HG02885 (cell line): ENCODE measurements at regions not wholly inside any gene's neighbourhood (a gene's known extent, or its start where the extent isn't known, plus 50 kb on each side); places are given as distances from the start of the nearest gene placed in this dataset.

Experiments
- ATAC-seq: cut with Tn5 transposase; IDR thresholded peaks from one replicate; pipeline ENCODE4 v1.9.1; 2021; ENCODE audit warnings: mild to moderate bottlenecking; ENCODE audit not compliant: unreplicated experiment, poor library complexity

DNA sequence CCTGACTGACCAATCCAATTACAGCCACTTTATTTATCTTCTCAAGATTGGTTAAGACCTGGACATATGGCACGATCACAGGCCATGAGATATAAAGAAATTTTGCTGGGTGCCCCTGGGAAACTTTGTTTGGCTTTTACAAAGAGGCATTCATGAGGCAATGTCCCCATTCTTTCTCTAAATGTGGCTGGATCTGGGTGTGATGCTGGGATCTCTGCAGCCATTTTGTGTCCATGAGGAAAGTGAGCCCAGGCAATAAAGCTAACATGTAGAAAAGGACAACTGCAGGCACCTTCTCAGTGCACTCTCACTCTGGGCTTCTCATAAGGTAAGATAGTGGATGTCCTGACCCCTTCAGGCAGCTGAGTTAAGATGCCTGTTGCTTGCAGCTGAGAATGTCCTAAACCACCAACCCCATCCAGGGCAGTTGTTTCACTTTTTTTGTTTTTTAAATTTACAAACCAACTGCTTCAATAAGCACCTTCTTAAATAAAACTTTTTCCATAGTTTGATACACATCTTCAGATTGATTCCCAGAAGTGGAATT is 372.3 kb downstream of the MIAT start:
- ATAC-seq, result no peak

DNA sequence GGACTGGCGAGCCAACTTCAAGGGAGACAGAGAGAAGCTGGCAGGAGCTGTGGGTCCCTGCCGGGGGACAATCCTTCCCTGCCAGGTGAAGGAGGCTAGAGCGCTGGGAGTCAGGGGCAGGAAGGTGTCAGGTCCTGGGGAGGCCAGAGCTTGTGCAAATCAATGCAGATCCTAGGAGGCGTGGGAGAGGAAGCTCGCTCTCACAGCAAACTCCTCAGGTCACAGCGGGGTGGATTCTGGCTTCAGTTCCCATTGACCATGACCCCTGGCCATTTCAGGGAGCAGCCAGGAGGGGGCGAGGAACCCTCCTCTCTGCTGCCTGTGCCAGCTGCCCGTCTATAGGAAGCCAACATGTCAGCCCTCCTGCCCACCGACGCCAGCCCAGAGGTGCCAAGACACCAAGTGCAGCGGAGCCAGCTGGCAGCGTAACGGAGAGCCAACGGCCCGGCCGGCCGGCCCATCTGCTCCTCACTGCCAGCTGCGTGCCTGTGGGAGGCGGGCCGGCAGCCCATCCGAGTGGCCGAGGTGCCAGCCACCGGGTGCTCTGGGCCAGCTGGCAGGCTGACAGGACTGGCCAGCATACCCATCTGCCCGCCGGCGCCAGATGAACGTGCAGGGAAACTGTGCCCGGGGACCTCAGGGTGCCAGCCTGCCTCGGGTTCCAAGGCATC is 374.8 kb downstream of the MIAT start:
- ATAC-seq, result no peak

DNA sequence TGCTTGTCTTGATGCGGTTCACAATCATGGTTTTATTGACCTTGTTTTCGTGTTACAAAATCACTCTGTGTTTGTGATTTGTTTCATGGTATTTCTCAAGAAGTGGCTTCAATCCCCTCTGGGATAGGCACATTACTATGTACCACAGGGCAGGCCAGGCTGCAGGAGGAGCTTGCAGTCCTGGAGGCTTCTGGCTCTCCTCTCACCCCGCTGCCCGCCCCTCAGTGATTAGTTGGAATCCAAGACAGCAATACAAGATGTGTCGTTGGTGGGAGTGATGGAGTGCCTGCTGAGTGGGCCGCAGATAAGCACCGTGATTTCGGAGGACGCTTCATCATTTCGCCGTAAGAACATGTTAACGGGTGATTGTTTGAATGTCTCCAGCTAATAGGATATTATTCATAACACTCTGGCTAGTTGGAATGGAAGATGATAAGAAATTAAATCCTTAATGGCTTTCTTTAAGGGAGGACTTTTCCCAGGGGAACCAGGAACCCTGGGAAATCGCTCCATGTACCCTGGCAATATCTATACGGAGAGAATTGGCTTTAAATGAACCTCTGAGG is 384.4 kb downstream of the MIAT start:
- ATAC-seq, result no peak

DNA sequence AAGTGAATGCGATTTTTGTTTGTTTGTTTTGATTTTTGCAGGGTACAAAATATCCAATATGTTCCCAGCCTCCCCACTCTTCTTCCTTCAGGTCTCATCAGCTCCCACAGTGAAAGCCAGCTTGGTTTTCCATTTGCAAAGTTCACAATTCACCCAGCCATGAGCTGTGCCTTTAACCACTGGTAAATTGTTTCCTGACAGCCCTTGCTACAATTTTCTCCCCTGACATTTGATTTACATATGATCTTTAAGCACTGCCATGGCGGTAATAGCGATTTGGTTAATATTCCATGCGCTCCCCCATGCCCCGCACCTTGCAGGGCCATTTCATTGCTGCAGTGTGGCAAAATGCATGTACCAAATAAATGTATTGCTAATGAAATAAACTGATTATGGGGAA is 385.9 kb downstream of the MIAT start:
- ATAC-seq, result no peak

DNA sequence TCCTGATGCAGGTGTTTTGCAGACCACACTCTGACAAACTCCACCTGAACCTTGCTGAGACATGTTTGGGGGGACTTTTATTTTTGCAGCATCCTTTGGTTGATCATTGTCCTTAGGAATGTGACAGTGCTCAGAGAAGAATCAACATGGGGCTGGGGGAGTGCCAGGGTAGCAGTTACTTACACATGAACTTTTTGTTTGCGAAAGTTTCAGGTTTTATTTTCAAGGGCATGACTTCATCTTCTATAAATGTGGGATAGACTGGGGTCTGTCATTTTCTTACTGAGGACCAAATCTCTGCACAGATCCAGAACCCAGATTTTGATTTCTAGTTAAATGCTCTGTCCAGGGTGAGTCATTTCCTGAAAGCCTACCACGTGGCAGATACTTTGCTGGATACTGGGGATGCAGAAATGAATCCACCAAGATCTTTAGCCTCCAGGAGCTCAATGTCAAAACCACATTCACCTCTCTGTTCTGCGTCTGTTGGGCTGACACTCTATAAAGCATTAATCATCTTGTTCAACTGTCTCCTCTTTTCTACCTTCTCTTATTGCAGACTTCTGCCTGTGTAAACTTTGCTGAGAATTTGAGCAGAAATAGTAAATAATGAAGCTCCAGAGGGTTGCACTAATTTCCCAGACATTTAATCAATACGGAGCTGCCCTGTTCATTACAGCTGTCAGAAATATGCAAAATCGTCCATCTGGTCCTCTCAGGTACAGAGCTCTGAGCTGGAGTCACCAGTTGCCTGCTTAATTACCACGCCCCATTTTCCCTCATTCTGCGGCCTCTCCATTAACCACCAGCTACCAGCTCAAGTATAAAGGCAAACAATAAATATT is 387.9 kb downstream of the MIAT start:
- no peak for ATAC-seq

DNA sequence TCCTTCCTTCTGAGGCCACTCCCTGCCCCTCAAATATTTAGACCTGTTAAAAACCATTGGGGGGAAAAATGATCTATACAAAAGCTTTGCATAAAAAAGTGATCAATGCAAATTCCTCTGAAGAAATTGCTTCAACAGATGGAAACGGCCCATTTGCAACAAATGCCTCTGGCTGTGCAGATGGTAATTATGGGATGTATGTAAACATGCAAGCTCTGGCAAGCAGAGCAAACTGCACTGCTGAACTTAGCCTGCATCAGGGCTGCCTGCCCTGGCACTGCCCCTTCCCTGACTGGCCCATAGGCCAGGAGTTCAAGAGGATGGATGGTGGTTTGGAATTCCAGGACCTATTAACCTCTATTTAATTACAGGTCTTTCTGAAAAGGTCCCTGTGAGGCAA is 388.7 kb downstream of the MIAT start:
- ATAC-seq, result no peak

DNA sequence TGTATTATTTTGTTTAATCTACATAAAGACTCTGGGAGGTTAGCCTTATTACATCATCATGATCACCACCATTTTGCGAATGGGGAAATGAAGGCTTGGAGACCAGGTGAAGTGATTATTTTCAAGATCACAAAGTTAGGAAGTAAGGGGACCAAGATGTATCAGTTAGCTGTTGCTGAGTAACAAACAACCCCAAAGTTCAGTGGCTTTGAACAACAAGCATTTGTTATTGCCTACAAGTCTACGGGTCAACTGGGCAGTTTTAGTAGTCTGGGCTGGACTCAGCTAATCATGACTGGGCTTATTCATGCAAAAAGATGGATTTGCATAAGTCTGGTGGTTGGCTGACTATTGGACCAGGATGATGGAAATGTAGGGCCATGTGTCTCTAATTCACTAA is 389.2 kb downstream of the MIAT start:
- no peak for ATAC-seq

DNA sequence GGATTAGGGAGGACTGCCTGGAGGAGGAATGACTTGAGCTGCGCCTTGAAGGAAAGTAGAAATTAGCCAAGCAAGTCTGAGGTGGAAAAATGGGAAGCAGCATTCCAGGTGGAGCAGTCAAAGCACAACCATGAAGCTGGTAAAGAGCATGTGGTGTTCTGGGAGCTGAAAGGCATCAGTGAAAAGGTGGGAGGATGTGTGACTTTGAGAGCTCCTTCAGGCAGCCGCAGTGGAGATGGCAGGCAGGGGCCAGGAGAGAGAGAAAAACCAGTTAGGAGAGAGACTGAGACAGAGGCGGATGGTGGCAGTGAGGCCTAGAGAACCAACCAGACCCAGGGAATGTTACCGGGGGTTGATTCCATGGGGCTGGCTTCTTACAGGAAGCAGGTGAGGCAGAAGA is 393.4 kb downstream of the MIAT start:
- no peak for ATAC-seq

DNA sequence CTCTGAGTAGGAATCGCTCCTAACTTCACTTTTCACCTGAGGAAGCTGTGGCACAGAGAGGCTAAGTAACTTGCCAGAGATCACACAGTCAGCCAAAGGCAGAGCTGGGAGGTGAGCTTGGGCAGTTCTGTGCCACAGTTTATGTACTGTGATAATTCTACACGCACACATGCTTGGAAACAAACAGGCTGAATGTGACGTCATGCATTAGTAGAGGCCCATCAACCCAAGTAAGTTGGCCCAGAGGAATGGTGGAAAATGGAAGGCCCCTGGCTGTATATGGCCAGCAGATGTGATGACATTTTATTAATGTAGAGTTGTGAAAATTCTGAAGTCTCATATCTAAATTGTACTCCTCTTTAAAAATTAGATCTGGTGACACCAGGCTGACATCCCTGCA is 394.0 kb downstream of the MIAT start:
- ATAC-seq, result no peak

DNA sequence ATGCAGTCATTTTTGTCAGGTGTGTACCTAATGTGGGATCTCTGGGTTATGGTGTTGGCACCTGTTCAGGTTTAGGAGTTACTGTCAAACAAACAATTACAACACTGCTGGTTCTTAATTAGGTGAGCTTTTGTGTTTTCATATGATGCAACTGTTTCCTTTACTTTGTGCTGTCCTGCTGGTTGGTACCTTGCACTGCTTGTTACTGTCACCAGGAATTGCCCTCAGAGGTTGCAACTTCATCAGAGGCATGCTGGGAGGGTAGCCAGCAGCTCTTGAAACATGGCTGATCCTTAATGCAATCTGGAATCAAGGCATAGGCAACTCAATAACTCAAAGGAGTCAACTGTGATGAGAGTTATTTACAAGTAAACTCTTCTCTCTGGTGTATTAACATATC is 400.3 kb downstream of the MIAT start:
- no peak for ATAC-seq

DNA sequence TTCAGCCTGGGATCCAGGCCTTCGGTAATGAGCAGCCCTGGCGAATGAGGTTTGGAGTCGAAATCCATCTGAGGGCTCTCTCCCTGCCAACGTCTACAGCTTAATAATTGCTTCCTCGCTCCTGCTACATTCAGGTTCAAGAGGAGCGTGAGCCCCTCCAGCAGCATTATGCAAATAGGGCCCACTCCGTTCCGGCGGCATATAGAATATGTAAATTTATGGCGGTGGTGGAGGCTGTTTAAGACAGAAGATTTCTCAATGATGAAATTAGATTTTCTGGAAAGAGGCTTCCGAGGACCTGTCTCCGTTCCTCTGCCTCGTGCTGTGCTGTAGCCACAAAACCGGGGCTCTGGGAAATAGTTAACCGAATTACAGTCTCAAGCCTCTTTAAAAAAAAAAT is 402.8 kb downstream of the MIAT start:
- no peak for ATAC-seq

DNA sequence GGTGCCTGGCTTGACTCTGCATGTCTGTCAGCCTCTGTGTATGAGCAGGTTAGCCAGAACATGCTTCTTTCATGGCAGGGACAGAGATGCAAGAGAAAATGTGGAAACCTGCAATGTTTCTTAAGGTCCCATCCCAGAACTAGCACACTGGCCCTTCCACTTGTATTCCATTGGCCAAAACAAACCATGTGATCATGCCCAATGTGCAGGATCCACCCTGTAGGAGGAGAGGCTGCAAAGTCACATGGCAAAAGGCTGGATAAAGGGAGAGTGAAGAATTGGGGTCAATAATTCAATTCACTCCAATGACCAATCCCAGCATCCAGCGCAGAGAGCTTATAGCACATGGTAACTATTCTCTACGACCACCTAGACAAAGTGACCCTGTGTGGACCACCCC is 405.5 kb downstream of the MIAT start:
- ATAC-seq, result no peak

DNA sequence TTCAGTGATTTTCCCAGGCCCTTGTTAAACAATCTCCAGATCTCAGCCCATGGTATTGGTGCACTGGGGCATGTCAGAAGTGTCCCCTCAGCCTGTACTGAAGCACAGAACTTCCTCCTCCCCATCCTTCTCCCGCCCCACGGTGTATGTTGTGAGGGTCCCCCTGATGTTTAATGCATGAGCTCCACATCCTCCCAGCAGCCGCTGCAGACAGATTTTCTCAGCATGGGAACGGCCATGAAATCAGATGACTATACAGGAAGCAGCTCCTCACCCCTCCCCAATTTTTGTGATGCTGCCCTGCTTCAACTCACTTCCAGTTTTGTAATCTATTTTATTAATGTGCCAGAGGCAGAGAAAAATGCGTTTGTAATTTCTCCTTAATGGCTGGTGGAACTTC is 406.0 kb downstream of the MIAT start:
- ATAC-seq, result no peak

DNA sequence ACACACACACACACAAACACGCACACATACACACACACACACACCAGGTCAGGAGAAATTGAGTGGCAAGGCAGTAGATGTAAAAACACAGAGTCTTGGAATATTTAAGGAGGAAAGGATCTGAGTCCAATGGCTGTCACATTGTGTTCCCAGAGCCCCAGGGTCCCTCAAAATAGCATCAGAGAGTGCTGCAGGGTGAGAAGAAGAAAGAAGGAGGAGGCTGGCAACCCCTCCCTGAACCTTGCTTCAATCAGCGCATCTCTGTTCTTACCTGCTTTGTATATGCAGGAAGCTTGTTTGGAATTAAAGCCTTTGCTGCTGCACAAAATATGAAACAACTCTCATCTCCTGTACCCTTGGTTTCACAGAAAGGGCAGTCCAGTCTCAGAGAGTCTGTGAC is 406.5 kb downstream of the MIAT start:
- ATAC-seq, result no peak

DNA sequence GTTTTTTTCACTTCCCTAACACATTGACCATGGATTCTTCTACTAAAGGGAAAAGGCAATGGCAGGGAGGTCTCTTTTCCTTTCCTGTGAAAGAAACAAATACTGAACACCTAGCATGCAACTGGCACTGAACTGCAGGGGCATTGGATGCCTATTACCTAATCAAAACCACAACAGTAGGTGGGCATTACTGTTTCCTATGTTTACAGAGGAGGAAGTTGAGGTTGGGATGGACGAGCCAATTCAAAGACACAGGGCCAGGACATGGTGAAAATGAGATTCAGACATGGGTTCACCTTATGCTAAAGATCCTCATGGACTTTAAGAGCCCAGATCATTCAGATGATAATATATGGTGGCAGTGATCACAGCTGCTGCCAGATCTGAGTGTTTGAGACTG is 407.0 kb downstream of the MIAT start:
- ATAC-seq, result no peak

DNA sequence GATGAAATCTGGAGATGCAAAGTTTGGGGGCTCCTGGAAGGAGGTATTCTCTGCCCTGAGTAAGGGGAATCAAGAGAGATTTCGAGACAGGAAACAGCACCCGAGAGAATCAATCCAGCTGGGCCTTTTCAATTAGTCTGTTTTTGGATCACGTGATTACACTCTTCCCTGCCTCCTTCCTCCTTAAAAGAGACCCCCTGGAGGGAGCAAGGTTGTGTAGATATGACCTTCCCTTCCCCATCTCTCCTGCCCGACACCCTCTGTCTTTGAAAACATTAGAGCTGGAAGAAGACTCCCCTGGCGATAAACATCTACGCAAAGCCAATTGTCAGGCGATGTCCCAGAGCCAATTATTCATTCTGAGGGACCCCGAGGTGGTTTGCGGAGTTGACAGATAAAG is 407.9 kb downstream of the MIAT start:
- no peak for ATAC-seq

DNA sequence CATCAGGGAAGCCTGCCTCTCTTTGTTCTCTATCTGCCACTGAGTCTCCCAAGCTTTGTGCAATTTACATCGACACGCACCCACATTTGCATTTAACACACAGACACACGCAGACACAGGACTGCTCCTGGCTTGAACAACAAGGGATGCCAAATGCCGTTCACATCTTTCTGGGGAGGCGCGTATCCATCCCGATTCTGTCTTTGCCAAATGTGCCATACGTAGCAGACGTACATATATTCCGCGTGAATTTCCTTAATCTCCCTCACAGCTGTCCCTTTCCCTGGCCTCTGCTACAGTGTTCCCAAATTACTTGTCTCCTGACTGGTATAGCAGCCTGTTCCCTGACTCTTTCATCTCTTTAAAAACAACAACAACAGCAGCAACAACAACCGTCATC is 409.5 kb downstream of the MIAT start:
- ATAC-seq, result no peak

DNA sequence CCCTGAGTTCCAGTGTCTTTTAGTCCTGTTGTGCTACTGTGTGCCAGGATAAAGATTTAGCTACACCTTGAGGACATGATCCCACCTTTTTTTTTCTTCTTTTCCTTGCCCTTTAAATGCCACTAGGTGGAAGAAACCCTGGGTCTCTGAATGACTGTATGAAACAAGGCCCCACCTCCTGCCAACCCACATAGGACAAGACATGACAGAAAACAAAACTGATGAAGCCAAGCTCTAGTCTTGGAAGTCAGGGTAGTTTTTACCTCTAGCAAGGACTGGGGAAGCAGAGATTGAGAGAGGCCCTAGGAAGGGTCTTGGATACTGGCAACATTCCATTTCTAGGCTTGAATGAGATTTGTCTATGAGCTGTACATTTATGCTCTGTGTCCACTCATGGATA is 410.7 kb downstream of the MIAT start:
- ATAC-seq, result no peak

DNA sequence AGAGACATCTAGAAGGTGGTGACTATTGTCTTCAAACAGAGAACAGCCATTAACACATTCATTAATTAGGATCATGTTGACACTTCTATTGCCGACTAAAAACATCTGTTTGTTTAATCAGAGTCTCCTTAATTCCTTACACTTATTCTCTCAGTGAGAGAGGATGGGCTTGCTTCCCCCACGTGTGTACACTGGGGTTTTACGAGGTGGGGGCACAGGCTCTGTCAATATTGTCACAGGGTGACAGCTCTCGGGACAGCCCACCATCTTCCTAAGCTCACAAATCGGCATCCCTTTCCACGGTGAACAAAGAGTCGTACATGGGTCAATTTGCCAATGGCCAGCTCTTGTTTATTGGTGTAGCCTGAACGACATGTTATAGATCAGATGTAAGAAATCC is 413.2 kb downstream of the MIAT start:
- ATAC-seq, result no peak

DNA sequence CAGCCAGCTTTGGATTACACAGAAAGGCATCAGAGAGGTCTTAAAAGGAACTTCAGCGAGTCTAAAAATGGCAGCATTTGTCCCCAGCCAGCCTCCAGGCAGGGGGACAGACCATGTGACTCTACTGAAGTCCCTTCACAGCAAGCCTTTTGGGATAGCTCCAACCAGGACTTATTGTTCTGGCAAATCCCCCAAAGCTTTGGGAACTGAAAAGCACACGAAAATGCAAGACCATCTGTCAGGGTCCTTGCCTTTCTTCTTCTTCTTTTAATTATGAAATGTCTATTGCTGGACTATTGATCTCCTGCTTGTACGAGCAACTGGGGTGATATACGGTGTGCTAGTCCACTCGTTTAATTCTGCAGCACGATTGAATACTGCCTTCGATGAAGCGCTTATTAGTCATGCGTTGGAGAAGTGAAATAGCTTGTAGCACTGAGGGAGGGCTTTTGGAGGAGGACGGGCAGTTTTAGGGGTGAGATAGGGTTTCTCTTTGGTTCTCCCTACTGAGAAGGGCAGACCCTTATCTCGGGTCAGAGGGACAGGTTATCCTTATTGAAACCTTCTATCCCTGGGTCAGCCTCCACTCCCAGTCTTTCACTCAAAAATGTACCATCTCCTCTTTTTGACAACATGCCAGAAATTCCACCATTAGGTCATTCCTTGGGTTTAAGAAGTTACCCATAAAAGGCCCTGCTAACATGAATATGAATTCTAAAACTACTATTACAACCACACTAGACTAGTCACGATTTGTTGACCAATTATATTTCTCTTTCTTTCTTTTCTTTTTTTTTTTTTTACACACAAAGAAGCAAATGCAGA is 416.4 kb downstream of the MIAT start:
- no peak for ATAC-seq
